GM19455 (cell line): ENCODE measurements at regions not wholly inside any gene's neighbourhood (a gene's known extent, or its start where the extent isn't known, plus 50 kb on each side); places are given as distances from the start of the nearest gene placed in this dataset.
"Not testable (repeated sequence)": the region's sequence is repeated elsewhere in the genome, so short reads cannot be mapped to it uniquely, and the experiment has no call there.

Source experiments
- ATAC-seq: cut with Tn5 transposase; IDR thresholded peaks from one replicate; pipeline ENCODE4 v1.9.1; 2021; ENCODE audit not compliant: unreplicated experiment

GRCh38 chr2:195538937-195539336, 118.1 kb upstream of the SLC39A10 start:
- ATAC-seq = no peak

GRCh38 chr2:195537811-195538210, 119.2 kb upstream of the SLC39A10 start:
- ATAC-seq = no peak

GRCh38 chr2:195536906-195537305, 120.1 kb upstream of the SLC39A10 start:
- ATAC-seq = no peak

GRCh38 chr2:195535911-195536522, 121.0 kb upstream of the SLC39A10 start:
- ATAC-seq = peak; percentile 93

GRCh38 chr2:195534971-195535370, 122.1 kb upstream of the SLC39A10 start:
- ATAC-seq = no peak

- ATAC-seq = no peak
These were observed 123.0 kb upstream of the SLC39A10 start for GRCh38 chr2:195533771-195534642.

GRCh38 chr2:195532628-195533271, 124.3 kb upstream of the SLC39A10 start:
- peak; percentile 40 for ATAC-seq

- ATAC-seq = no peak
These were observed 124.8 kb upstream of the SLC39A10 start for GRCh38 chr2:195532255-195532627.

- ATAC-seq = no peak
These were observed 125.3 kb upstream of the SLC39A10 start for GRCh38 chr2:195531754-195532153.

- ATAC-seq = not testable (repeated sequence)
These were observed 133.8 kb upstream of the SLC39A10 start for GRCh38 chr2:195523242-195523641.

- ATAC-seq = no peak
These were observed 135.4 kb upstream of the SLC39A10 start for GRCh38 chr2:195521589-195521988.

- no peak for ATAC-seq
These were observed 136.3 kb upstream of the SLC39A10 start for GRCh38 chr2:195520671-195521155.

GRCh38 chr2:195515551-195515950, 141.5 kb upstream of the SLC39A10 start:
- no peak for ATAC-seq

GRCh38 chr2:195514365-195514764, 142.7 kb upstream of the SLC39A10 start:
- no peak for ATAC-seq

GRCh38 chr2:195513119-195513518, 143.9 kb upstream of the SLC39A10 start:
- ATAC-seq = no peak

GRCh38 chr2:195509551-195509950, 147.5 kb upstream of the SLC39A10 start:
- no peak for ATAC-seq

- ATAC-seq = no peak
These were observed 148.9 kb upstream of the SLC39A10 start for GRCh38 chr2:195508139-195508455.

GRCh38 chr2:195507447-195508138, 149.4 kb upstream of the SLC39A10 start:
- ATAC-seq = no peak

- ATAC-seq = peak; percentile 97
These were observed 151.3 kb upstream of the SLC39A10 start for GRCh38 chr2:195505701-195506100.

- ATAC-seq = no peak
These were observed 153.8 kb upstream of the SLC39A10 start for GRCh38 chr2:195503208-195503607.

GRCh38 chr2:195501746-195502145, 155.3 kb upstream of the SLC39A10 start:
- no peak for ATAC-seq
